Activated naive CD4-positive, alpha-beta T cell treated with anti-CD3 and anti-CD28 coated beads for 36 hours (primary cell): ENCODE measurements at regions not wholly inside any gene's neighbourhood (a gene's known extent, or its start where the extent isn't known, plus 50 kb on each side); places are given as distances from the start of the nearest gene placed in this dataset.

Experiments used
- CTCF ChIA-PET: fragments of 350-600 bp; sonication (Branson Sonifier 250); formaldehyde crosslinking; loops from one replicate; lab custom pipeline; 2021; ENCODE audit warnings: antibody characterized with exemption; lab: Charles Lee
- DNase-seq: peaks from one replicate; pipeline ENCODE4 v3.0.0-alpha.2; 2020
- H3K27ac Mint-ChIP-seq: one replicate; pipeline ENCODE4 v1.8.0; 2021; ENCODE audit warnings: mild to moderate bottlenecking, mixed read lengths
- H3K27me3 Mint-ChIP-seq: one replicate; pipeline ENCODE4 v1.8.0; 2021; ENCODE audit warnings: low read depth, mixed read lengths
- H3K36me3 Mint-ChIP-seq: one replicate; pipeline ENCODE4 v1.8.0; 2021; ENCODE audit warnings: low read depth, mixed read lengths
- H3K4me1 Mint-ChIP-seq: one replicate; pipeline ENCODE4 v1.8.0; 2021; ENCODE audit warnings: low read depth, mixed read lengths
- H3K4me3 Mint-ChIP-seq: one replicate; pipeline ENCODE4 v1.8.0; 2021; ENCODE audit warnings: mild to moderate bottlenecking, moderate library complexity, mixed read lengths
- H3K9me3 Mint-ChIP-seq: one replicate; pipeline ENCODE4 v1.8.0; 2021; ENCODE audit warnings: mixed read lengths
- intact Hi-C: fragments of 100-400 bp; cut with micrococcal nuclease; formaldehyde crosslinking; loops from one replicate; pipeline ENCODE4 v1.15.1; 2023

DNA sequence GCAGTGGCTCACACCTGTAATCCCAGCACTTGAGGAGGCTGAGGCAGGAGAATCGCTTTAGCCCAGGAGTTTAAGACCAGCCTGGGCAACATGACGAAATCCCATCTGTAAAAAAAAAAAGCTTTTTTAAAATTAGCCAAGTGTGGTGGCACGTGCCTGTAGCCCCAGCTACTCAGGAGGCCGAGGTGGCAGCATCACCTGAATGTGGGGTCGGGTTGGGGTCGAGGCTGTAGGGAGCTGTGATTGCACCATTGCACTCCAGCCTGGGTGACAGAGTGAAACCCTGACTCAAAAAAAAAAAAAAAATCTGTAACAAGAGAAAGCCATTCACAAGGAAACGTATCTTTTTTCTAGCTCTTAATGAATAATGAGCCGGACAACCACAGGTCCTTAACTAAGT, 74.7 kb upstream of the DLG1 start:
- no peak overlapping the region for H3K4me3 Mint-ChIP-seq
- H3K36me3 Mint-ChIP-seq = no peaks in the 10 kb centered on the region
- no peaks in the 10 kb centered on the region for H3K9me3 Mint-ChIP-seq
- CTCF ChIA-PET = interaction anchor here (0.6 kb wide), 2 partner anchors 55 to 106 kb away, joined by 3 read pairs; no protein-coding TSS in a partner anchor
- intact Hi-C loops = no loop called here
- DNase-seq = no peak
- H3K4me1 Mint-ChIP-seq = no peaks in the 10 kb centered on the region
- H3K27ac Mint-ChIP-seq = no peak overlapping the region
- H3K27me3 Mint-ChIP-seq = no peaks in the 10 kb centered on the region

GRCh38 chr3:197372047-197372661, 73.7 kb upstream of the DLG1 start:
- intact Hi-C loops = no loop called here
- CTCF ChIA-PET = no interaction called here
- Mint-ChIP-seq H3K4me1 (no peaks in the 10 kb centered on the region), H3K4me3 (no peak overlapping the region), H3K36me3 (no peaks in the 10 kb centered on the region), H3K27ac (no peak overlapping the region), H3K27me3 (no peaks in the 10 kb centered on the region), H3K9me3 (no peaks in the 10 kb centered on the region)
- DNase-seq = no peak

DNA sequence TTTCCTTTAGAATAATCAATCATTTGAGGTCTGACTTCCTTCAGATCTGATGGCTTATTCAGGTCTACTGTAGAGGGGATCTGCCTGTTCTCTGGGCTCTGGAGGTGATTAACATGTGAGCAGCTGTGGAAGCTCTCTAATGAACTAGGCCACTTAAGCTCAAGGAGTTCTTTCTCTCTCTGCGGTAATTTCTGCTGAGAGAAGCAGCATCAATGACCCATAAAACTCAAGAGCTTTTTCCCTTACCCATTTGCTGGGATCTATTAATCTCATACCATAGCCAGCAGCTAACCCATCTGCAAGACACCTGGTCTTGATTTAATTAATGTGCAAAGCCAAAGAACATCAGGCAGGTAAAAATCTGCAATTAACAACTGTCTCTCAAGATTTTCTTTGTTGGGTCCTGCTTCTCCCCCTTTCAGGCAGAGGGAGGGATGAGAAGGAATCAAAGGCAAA, 73.2 kb upstream of the DLG1 start:
- H3K36me3 Mint-ChIP-seq = no peaks in the 10 kb centered on the region
- H3K9me3 Mint-ChIP-seq = no peaks in the 10 kb centered on the region
- intact Hi-C loops = no loop called here
- H3K27me3 Mint-ChIP-seq = no peaks in the 10 kb centered on the region
- DNase-seq = no peak
- no peaks in the 10 kb centered on the region for H3K4me1 Mint-ChIP-seq
- no peak overlapping the region for H3K27ac Mint-ChIP-seq
- CTCF ChIA-PET = no interaction called here
- no peak overlapping the region for H3K4me3 Mint-ChIP-seq

DNA sequence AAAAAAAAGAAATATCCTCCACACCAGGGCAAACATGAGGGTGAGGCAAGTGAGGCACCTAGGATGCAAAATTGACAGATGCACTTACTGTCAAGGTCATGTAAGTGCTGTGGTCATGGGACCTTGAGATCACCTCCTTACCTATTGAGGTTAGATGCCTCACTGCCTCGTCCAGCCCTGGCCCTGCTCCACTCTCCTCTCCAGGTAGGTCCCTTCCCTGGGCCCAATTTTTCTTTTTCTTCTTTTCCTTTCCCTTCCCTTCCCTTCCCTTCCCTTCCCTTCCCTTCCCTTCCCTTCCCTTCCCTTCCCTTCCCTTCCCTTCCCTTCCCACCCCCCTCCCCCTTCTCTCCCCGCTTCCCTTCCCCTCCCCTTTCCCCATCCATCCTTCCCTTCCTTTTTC, 71.1 kb upstream of the DLG1 start:
- H3K27me3 Mint-ChIP-seq = no peaks in the 10 kb centered on the region
- CTCF ChIA-PET = interaction anchor here (0.6 kb wide), 1 partner anchor 74 kb away, joined by 4 read pairs; no protein-coding TSS in a partner anchor
- no peak for DNase-seq
- no peaks in the 10 kb centered on the region for H3K36me3 Mint-ChIP-seq
- H3K27ac Mint-ChIP-seq = no peak overlapping the region
- H3K4me1 Mint-ChIP-seq = no peaks in the 10 kb centered on the region
- intact Hi-C loops = no loop called here
- no peaks in the 10 kb centered on the region for H3K9me3 Mint-ChIP-seq
- H3K4me3 Mint-ChIP-seq = no peak overlapping the region

DNA sequence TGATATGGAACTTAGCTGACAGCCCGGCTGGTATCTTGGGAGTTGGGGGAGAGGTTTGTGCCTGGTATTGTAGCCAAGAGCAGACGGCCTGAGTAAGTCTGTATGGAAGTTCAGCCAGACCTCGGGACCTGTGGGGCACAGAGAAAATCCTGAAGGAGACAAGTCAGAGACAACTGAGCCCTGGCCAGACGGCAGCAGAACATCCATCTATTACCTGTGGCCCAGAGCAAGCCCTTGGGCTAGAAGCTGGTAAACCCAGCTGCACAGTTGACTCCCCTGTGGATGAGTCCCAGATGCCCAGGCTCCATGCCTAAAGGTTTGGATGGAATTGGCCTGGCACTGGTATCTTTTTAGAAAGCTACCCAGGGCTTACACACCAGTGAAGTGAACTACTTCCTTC, 70.4 kb upstream of the DLG1 start:
- no peaks in the 10 kb centered on the region for H3K27me3 Mint-ChIP-seq

DNA sequence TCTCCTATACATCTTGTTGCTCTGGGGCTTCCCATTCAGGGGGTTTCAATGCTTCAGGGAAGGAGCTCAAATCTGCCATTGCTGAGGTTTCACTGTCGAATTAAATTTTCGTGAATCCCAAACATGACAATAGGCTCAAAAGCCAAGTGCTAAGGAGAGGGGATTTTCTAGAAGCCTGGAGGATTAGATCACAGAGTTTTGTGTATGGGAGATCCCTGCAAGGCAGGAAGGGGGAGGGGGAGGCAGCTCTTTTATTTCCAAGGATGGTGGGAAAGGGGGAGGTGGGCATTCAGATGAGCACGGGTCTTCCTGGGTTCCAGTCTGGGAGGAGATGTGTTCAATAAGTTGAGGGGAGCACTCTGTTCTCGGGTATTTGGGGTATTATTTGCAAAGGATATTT, 69.9 kb upstream of the DLG1 start:
- Mint-ChIP-seq H3K27ac (no peak overlapping the region), H3K27me3 (no peaks in the 10 kb centered on the region)

More for the DNA sequence above, 70.4 kb upstream of the DLG1 start:
- no peak for DNase-seq
- CTCF ChIA-PET = interaction anchor here (0.6 kb wide), 1 partner anchor 73 kb away, joined by 4 read pairs; no protein-coding TSS in a partner anchor
- no peaks in the 10 kb centered on the region for H3K4me1 Mint-ChIP-seq
- H3K9me3 Mint-ChIP-seq = no peaks in the 10 kb centered on the region
- intact Hi-C loops = no loop called here
- no peak overlapping the region for H3K4me3 Mint-ChIP-seq
- no peaks in the 10 kb centered on the region for H3K36me3 Mint-ChIP-seq
- no peak overlapping the region for H3K27ac Mint-ChIP-seq

GRCh38 chr3:197367081-197367780, 68.8 kb upstream of the DLG1 start:
- H3K36me3 Mint-ChIP-seq = no peaks in the 10 kb centered on the region
- CTCF ChIA-PET = no interaction called here
- H3K4me1 Mint-ChIP-seq = no peaks in the 10 kb centered on the region
- H3K27ac Mint-ChIP-seq = no peak overlapping the region
- DNase-seq = no peak
- no peak overlapping the region for H3K4me3 Mint-ChIP-seq
- no peaks in the 10 kb centered on the region for H3K27me3 Mint-ChIP-seq
- no peaks in the 10 kb centered on the region for H3K9me3 Mint-ChIP-seq
- intact Hi-C loops = no loop called here

More for the DNA sequence above, 69.9 kb upstream of the DLG1 start:
- no peak for DNase-seq
- Mint-ChIP-seq H3K4me3 (no peak overlapping the region), H3K9me3 (no peaks in the 10 kb centered on the region), H3K4me1 (no peaks in the 10 kb centered on the region), H3K36me3 (no peaks in the 10 kb centered on the region)
- CTCF ChIA-PET = no interaction called here
- intact Hi-C loops = no loop called here

DNA sequence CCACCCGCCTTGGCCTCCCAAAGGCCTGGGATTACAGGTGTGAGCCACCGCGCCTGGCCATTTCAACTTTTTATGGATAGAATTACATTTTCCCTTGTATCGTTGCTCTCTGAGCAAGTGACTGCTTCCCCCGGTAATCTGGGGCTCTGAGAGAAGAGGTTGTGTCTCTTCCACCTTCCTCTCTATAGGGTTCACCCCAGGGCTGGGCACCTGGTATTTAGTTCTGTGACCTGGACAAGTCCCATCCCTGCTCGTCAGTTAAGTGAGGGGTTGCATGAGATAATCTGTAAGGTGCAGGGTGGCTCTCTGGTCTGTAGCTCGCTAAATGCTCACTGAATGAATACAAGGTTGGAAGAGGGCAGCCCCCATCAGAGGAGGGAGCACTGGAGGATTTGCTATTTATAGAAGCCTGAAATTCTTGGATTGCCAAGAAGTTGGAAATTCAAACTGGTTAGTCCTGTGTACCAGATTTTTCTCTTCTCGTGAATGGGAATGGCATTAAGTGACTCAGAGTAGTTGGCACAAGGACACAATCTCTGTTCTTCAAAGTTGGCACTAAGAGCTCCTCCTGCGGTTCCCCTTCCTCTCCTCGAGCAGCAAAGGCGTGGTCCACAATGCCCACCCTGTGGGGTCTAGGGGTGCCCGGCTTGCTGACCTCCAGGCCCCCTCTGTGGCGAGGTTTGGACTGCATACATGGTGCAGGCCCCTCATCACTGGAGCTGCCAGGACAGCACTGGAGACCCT, 68.1 kb upstream of the DLG1 start:
- no peak for DNase-seq
- Mint-ChIP-seq H3K36me3 (no peaks in the 10 kb centered on the region), H3K9me3 (no peaks in the 10 kb centered on the region), H3K27ac (no peak overlapping the region), H3K27me3 (no peaks in the 10 kb centered on the region), H3K4me1 (no peaks in the 10 kb centered on the region), H3K4me3 (no peak overlapping the region)
- intact Hi-C loops = no loop called here
- CTCF ChIA-PET = no interaction called here

- peaks cover 3% of the 10 kb centered on the region for H3K36me3 Mint-ChIP-seq
- no peak for DNase-seq
- H3K9me3 Mint-ChIP-seq = peaks cover 7% of the 10 kb centered on the region
- CTCF ChIA-PET = interaction anchor here (0.7 to 1.2 kb wide), 2 partner anchors 108 to 359 kb away, joined by 3 to 5 read pairs; no protein-coding TSS in a partner anchor
- no peak overlapping the region for H3K4me3 Mint-ChIP-seq
- no peaks in the 10 kb centered on the region for H3K4me1 Mint-ChIP-seq
- H3K27me3 Mint-ChIP-seq = no peaks in the 10 kb centered on the region
- intact Hi-C loops = no loop called here
- no peak overlapping the region for H3K27ac Mint-ChIP-seq
Measured at GRCh38 chr3:197365586-197365985, 67.2 kb upstream of the DLG1 start.

DNA sequence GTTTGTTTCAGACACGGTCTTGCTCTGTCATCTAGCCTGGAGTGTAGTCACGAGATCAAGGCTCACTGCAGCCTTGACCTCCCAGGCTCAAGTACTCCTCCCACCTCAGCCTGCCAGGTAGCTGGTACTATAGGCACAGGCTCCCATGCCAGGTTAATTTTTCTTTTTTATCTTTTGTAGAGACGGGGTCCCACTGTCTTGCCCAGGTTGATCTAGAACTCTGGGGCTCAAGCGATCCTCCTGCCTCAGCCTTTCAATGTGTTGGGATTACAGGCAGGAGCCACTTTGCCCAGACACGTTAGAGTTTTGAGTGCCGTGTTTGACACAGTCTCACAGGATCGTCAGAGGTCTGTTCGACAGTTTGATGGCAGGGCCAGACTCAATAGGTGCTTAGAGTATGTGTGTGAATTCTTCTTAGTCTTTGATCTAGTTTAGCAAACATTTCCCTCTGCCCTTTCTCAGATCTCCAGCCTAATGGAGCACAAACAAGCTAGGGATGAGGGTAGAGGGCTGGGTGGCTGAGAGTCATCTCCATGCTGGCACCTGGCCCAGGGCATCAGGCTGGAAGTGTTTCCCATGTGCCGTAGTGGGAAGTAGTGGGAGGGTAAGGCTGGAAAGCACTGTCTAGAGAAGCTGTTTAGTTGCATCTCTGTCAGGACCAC, 66.1 kb upstream of the DLG1 start:
- intact Hi-C loops = no loop called here
- Mint-ChIP-seq H3K27me3 (no peaks in the 10 kb centered on the region), H3K4me1 (no peaks in the 10 kb centered on the region), H3K36me3 (peaks cover 3% of the 10 kb centered on the region), H3K27ac (no peak overlapping the region), H3K9me3 (peaks cover 17% of the 10 kb centered on the region), H3K4me3 (no peak overlapping the region)
- no peak for DNase-seq
- CTCF ChIA-PET = interaction anchor here (1.2 kb wide), 1 partner anchor 107 kb away, joined by 5 read pairs; no protein-coding TSS in a partner anchor

- no peak for DNase-seq
- Mint-ChIP-seq H3K9me3 (peaks cover 20% of the 10 kb centered on the region), H3K4me1 (no peaks in the 10 kb centered on the region), H3K36me3 (peaks cover 3% of the 10 kb centered on the region), H3K4me3 (no peak overlapping the region), H3K27ac (no peak overlapping the region), H3K27me3 (no peaks in the 10 kb centered on the region)
- intact Hi-C loops = no loop called here
- CTCF ChIA-PET = no interaction called here
Measured at GRCh38 chr3:197363553-197364409, 65.4 kb upstream of the DLG1 start.
